Lower leg skin (tissue), 4 donors: ENCODE measurements at regions not wholly inside any gene's neighbourhood (a gene's known extent, or its start where the extent isn't known, plus 50 kb on each side); places are given as distances from the start of the nearest gene placed in this dataset.

Experiments
- DNase-seq, 2 donors: peaks; one replicate each; pipeline ENCODE4 v3.0.0-alpha.2; 2019; ENCODE audit warnings: low spot score in 2 of 2
- H3K4me3 ChIP-seq: fragments of 200-600 bp; sonication (generic); 2 replicates; pipeline ENCODE4 v1.5.1; 2017; ENCODE audit warnings: mild to moderate bottlenecking, low read depth; ENCODE audit not compliant: poor library complexity, severe bottlenecking
- CTCF ChIP-seq, 3 donors: fragments of 450-650 bp; IDR thresholded peaks; one replicate each; pipeline ENCODE4 v1.5.1; 2016; ENCODE audit warnings: antibody characterized with exemption in 3 of 3, mild to moderate bottlenecking in 3 of 3, moderate library complexity in 2 of 3
- POLR2A ChIP-seq, 2 donors: fragments of 450-650 bp; IDR thresholded peaks; one replicate each; pipeline ENCODE4 v1.6.1; 2016 to 2017; ENCODE audit warnings: antibody characterized with exemption in 2 of 2, mild to moderate bottlenecking in 1 of 2, moderate library complexity in 1 of 2
- WGBS, 2 donors: methylation state at CpG; one replicate each; pipeline ENCODE4 v1.1.5; 2018; 5-methylcytosine and 5-hydroxymethylcytosine counted together
- intact Hi-C: fragments of 100-400 bp; cut with DNase I; formaldehyde crosslinking; loops from one replicate; pipeline ENCODE4 v1.15.0; 2023; ENCODE audit warnings: low total_unique reads

GRCh38 chr13:90787007-90787406 lies 560.5 kb upstream of the MIR17HG start:
- H3K4me3 ChIP-seq = no peak overlapping the region
- TF ChIP-seq POLR2A (IDR thresholded peaks at IDR 0.05) = no peak
- TF ChIP-seq CTCF (IDR thresholded peaks at IDR 0.05) = no peak
- no peak for DNase-seq
- intact Hi-C loops = no loop called here

GRCh38 chr13:90792335-90792734 lies 555.2 kb upstream of the MIR17HG start:
- no peak overlapping the region for H3K4me3 ChIP-seq
- 22 to 39% methylated on average over 1 of the region's 1 CpG for WGBS, 2 donors
- intact Hi-C loops = no loop called here
- no peak for DNase-seq
- no peak for TF ChIP-seq POLR2A (IDR thresholded peaks at IDR 0.05)
- no peak for TF ChIP-seq CTCF (IDR thresholded peaks at IDR 0.05)

GRCh38 chr13:90793261-90793820 lies 554.1 kb upstream of the MIR17HG start:
- no peak overlapping the region for H3K4me3 ChIP-seq
- TF ChIP-seq CTCF (IDR thresholded peaks at IDR 0.05) = no peak
- no peak for TF ChIP-seq POLR2A (IDR thresholded peaks at IDR 0.05)
- WGBS, 2 donors = 61 to 65% methylated on average over 3 of the region's 3 CpGs
- no peak for DNase-seq
- intact Hi-C loops = no loop called here

GRCh38 chr13:90796474-90796873 lies 551.0 kb upstream of the MIR17HG start:
- H3K4me3 ChIP-seq = no peak overlapping the region
- TF ChIP-seq POLR2A (IDR thresholded peaks at IDR 0.05) = no peak
- no peak for TF ChIP-seq CTCF (IDR thresholded peaks at IDR 0.05)
- WGBS, 2 donors = 62 to 64% methylated on average over 4 of the region's 4 CpGs
- DNase-seq = no peak
- intact Hi-C loops = no loop called here

GRCh38 chr13:90797335-90797734 lies 550.2 kb upstream of the MIR17HG start:
- no peak overlapping the region for H3K4me3 ChIP-seq
- 84 to 90% methylated on average over 2 of the region's 2 CpGs for WGBS, 2 donors
- intact Hi-C loops = no loop called here
- TF ChIP-seq CTCF (IDR thresholded peaks at IDR 0.05) (no peak), POLR2A (IDR thresholded peaks at IDR 0.05) (no peak)
- DNase-seq = no peak

GRCh38 chr13:90798381-90798780 lies 549.1 kb upstream of the MIR17HG start:
- H3K4me3 ChIP-seq = no peak overlapping the region
- intact Hi-C loops = no loop called here
- TF ChIP-seq POLR2A (IDR thresholded peaks at IDR 0.05) (no peak), CTCF (IDR thresholded peaks at IDR 0.05) (no peak)
- DNase-seq = no peak
- 63 to 64% methylated on average over 3 of the region's 3 CpGs for WGBS, 2 donors
